Mesothelial cell of epicardium (in vitro differentiated cells): ENCODE measurements at regions not wholly inside any gene's neighbourhood (a gene's known extent, or its start where the extent isn't known, plus 50 kb on each side); places are given as distances from the start of the nearest gene placed in this dataset.
A peak's percentile ranks its signal among the peaks of the same experiment; 100 is the strongest.

Experiments
- DNase-seq, 2 experiments: peaks; one replicate each; pipeline ENCODE4 v3.0.0; 2021; ENCODE audit warnings: low spot score in 2 of 2; ENCODE audit not compliant: unreplicated experiment in 2 of 2
- H3K27ac Mint-ChIP-seq: 2 replicates; pipeline ENCODE4 v1.8.0; 2021; ENCODE audit warnings: mixed read lengths
- H3K27me3 Mint-ChIP-seq: 2 replicates; pipeline ENCODE4 v1.8.0; 2021; ENCODE audit warnings: low read depth, mixed read lengths
- H3K36me3 Mint-ChIP-seq: 2 replicates; pipeline ENCODE4 v1.8.0; 2021; ENCODE audit warnings: mixed read lengths
- H3K4me1 Mint-ChIP-seq: 2 replicates; pipeline ENCODE4 v1.8.0; 2021; ENCODE audit warnings: mixed read lengths
- H3K4me3 Mint-ChIP-seq: 2 replicates; pipeline ENCODE4 v1.8.0; 2021; ENCODE audit warnings: mild to moderate bottlenecking, moderate library complexity, mixed read lengths
- H3K9me3 Mint-ChIP-seq: 2 replicates; pipeline ENCODE4 v1.8.0; 2021; ENCODE audit warnings: mixed read lengths
- TF ChIP-seq, protein P1 (sequence below): fragments of 200-600 bp; sonication (generic); IDR thresholded peaks from one replicate; pipeline ENCODE4 v1.5.0; 2021; ENCODE audit warnings: antibody characterized with exemption; ENCODE audit not compliant: unreplicated experiment

DNA sequence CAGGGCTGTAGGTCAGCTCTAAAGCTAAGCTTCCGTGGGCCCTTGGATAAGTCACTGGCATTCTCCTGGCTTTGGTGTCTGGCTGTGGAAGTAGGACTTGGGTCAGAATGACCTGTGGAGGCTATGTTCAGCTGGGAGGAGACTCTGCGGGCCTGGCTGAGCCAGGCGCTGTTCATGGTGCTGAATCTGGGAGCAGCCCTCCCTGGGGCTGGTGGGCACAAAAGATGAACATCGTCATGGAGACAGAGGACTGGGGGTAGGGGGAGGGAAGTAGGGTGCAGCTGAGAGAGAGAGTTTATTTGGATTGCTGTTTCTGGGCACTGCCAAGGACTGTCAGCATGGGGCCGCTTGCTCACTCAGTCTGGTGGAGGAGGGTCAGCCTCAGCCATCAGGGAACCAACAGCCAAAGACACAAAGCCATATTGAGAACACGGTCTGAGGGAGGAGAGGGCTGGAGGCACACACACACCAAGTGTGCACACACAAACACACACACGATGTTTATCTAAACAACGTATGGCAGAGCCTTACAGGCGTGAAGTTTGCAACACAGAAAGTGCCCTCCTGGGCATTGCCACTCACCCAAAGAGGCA lies 120.7 kb upstream of the LINGO1 start:
- H3K4me1 Mint-ChIP-seq = no peaks in the 10 kb centered on the region
- H3K4me3 Mint-ChIP-seq = no peak overlapping the region
- H3K36me3 Mint-ChIP-seq = no peaks in the 10 kb centered on the region
- no peaks in the 10 kb centered on the region for H3K9me3 Mint-ChIP-seq
- H3K27me3 Mint-ChIP-seq = peaks cover 21% of the 10 kb centered on the region
- TF ChIP-seq, protein P1, sequence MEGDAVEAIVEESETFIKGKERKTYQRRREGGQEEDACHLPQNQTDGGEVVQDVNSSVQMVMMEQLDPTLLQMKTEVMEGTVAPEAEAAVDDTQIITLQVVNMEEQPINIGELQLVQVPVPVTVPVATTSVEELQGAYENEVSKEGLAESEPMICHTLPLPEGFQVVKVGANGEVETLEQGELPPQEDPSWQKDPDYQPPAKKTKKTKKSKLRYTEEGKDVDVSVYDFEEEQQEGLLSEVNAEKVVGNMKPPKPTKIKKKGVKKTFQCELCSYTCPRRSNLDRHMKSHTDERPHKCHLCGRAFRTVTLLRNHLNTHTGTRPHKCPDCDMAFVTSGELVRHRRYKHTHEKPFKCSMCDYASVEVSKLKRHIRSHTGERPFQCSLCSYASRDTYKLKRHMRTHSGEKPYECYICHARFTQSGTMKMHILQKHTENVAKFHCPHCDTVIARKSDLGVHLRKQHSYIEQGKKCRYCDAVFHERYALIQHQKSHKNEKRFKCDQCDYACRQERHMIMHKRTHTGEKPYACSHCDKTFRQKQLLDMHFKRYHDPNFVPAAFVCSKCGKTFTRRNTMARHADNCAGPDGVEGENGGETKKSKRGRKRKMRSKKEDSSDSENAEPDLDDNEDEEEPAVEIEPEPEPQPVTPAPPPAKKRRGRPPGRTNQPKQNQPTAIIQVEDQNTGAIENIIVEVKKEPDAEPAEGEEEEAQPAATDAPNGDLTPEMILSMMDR = no peak
- DNase-seq = peak; percentile 42 to 75
- no peak overlapping the region for H3K27ac Mint-ChIP-seq

DNA sequence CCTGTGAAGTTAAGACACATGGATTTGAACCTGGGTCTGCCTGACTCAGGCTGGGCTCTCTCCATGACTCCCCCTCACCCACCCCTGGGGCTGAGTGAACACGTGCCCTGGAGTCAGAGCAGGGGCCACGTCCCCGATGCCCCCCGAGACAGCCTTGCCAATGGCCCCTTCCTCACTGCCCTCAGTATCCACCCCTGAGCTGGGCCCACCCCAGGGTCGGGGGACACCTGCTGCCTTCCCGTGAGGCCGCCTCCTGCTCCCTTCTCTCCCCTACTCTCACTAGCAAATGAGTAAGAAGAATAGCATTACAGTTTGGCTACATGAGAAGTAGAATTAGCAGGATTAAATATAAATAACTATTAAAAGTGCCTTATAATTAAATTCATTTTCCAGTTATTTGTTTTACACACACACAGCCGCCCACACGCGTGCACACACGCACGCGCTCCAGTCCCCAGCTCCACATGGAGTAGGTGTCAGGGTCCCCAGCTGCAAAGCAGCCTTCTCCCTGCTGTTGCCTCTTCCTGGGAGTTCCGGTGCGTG lies 117.4 kb upstream of the LINGO1 start:
- TF ChIP-seq, protein P1 = no peak
- no peaks in the 10 kb centered on the region for H3K36me3 Mint-ChIP-seq
- H3K27ac Mint-ChIP-seq = no peak overlapping the region
- H3K27me3 Mint-ChIP-seq = peaks cover 17% of the 10 kb centered on the region
- H3K9me3 Mint-ChIP-seq = no peaks in the 10 kb centered on the region
- no peak for DNase-seq
- H3K4me3 Mint-ChIP-seq = no peak overlapping the region
- peaks cover 4% of the 10 kb centered on the region for H3K4me1 Mint-ChIP-seq

DNA sequence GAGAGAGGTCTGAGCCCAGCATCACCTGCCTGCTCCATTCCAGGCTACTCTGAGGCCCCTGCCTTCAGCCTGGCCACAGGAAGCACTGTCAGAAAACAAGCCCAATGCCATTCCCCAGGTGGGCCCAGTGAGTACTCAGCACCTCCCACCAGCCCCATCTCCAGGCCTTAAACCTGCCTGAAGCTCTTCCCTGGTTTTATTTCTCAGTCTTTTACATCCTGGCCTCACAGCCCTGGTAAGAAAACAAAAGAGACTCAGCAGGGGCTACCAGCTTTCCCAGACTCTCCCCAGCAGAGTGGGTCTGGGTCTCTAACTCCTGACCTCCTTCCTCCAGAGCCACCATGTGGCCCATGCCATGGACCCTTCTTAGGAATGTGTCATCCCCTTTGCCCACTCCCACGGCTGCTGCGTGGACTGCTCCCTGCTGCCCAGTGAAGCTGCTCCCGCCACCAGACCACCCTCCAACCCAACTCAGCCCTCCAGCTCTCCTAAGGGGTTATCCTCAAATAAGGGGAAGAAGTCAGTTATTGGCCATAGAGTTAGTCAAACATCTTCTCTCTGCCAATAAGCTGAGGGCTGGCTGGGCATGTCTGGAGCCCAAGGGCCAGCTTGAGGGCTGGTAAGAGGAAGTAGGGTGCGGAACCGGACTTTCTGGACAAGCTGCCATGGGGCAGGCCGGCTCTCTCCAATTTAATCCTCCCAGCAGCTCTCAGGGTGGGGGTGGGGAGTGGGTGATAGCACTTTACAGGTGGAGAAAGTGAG lies 116.7 kb upstream of the LINGO1 start:
- no peak for DNase-seq
- TF ChIP-seq, protein P1 = no peak
- Mint-ChIP-seq H3K4me1 (peaks cover 4% of the 10 kb centered on the region), H3K4me3 (no peak overlapping the region), H3K27ac (no peak overlapping the region), H3K9me3 (no peaks in the 10 kb centered on the region), H3K27me3 (peaks cover 17% of the 10 kb centered on the region), H3K36me3 (no peaks in the 10 kb centered on the region)

DNA sequence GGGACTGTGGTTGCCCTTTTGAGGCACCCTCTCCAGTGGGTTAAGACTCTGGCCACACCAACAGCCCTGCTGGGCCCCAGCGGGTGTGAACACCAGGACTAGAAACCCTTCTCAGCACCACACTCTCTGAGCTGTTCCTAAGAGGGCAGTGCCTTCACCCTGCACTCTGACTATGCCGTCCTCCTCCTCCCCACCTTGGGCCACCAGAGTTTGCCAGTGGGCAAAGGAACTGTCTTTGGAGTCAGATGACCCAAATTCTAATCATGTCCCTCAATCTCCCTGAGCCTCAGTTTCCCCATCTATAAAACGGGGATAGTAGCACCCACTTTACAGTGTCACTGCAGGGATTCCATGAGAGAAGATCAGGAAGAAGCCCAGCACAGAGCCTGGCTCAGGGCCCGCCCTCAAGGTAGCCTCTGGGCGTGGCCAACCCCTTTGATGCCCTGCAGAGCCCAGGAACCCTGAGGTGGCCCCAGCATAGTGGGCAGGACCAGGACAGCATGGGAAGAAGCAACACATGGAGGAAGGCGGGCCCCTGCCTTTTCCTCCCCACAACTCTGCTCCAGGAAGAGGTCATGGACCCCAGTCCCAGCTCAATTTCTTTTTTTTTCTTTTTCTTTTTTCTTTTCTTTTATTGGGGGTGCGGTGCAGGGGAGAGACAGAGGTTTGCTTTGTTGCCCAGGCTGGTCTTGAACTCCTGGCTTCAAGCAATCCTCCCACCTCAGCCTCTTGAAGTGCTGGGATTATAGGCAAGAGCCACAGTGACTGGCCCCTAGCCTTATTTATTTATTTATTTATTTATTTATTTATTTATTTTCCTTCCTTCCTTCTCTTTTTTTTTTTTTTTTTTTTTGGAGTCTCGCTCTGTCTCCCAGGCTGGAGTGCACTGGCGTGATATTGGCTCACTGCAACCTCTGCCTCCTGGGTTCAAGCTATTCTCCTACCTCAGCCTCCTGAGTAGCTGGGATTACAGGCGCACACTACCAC lies 115.7 kb upstream of the LINGO1 start:
- peaks cover 18% of the 10 kb centered on the region for H3K27me3 Mint-ChIP-seq
- TF ChIP-seq, protein P1 = no peak
- no peak overlapping the region for H3K4me3 Mint-ChIP-seq
- H3K4me1 Mint-ChIP-seq = peaks cover 4% of the 10 kb centered on the region
- H3K9me3 Mint-ChIP-seq = no peaks in the 10 kb centered on the region
- DNase-seq = no peak
- H3K27ac Mint-ChIP-seq = no peak overlapping the region
- H3K36me3 Mint-ChIP-seq = no peaks in the 10 kb centered on the region
